BJ (cell line): ENCODE measurements at regions not wholly inside any gene's neighbourhood (a gene's known extent, or its start where the extent isn't known, plus 50 kb on each side); places are given as distances from the start of the nearest gene placed in this dataset.

Source experiments
- CTCF ChIA-PET: fragments of 350-600 bp; formaldehyde crosslinking; extraction: SDS; loops from one replicate; lab custom pipeline; 2021; ENCODE audit warnings: antibody characterized with exemption, inconsistent platforms; lab: Yijun Ruan, JAX
- POLR2A ChIA-PET: fragments of 300-600 bp; sonication (Branson Sonifier 250); formaldehyde crosslinking; extraction: SDS; loops from one replicate; lab custom pipeline; 2021; ENCODE audit warnings: antibody characterized with exemption; lab: Charles Lee
- DNase-seq: peaks from one replicate; pipeline ENCODE4 v3.0.0-alpha.2; 2011; ENCODE audit warnings: low read depth
- H3K27me3 ChIP-seq: 2 replicates; pipeline ENCODE4 v1.6.0; 2011; ENCODE audit warnings: low read length; ENCODE audit not compliant: control insufficient read depth, insufficient read depth
- H3K36me3 ChIP-seq: 2 replicates; pipeline ENCODE4 v1.5.1; 2011; ENCODE audit warnings: low read length; ENCODE audit not compliant: control insufficient read depth, insufficient read depth
- H3K4me3 ChIP-seq: 2 replicates; pipeline ENCODE4 v1.5.1; 2011; ENCODE audit warnings: low read depth, mild to moderate bottlenecking, control low read depth, low read length
- TF ChIP-seq, protein P1 (sequence below): IDR thresholded peaks from 2 replicates; pipeline ENCODE4 v1.5.1; 2011; ENCODE audit warnings: low read depth, mild to moderate bottlenecking, control low read depth, inconsistent platforms, low read length, moderate library complexity; ENCODE audit not compliant: insufficient read depth

DNA sequence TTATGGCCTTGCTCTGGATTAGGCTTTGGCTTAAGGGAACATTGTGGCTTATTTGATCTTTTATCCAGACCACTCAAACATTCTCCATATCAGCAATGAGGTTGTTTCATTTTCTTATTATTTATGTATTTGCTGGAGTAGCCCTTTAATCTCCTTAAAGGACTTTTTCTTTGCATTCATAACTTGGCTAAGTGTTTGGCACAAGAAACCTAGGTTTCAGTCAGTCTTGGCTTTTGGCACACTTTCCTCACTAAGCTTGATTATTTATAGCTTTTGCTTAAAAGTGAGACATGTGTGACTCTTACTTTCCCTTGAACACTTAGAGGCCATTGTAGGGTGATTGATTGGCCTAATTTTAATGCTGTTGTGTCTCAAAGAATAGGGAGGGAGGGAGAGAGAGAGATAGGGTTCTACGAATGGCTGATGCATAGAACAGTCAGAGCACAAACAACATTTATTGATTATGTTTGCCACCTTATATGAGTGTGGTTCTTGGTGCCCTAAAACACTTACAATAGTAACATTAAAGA, 2265.3 kb upstream of the C9orf72 start:
- ChIA-PET CTCF (no interaction called here), POLR2A (no interaction called here)
- no peaks in the 10 kb centered on the region for H3K36me3 ChIP-seq
- H3K4me3 ChIP-seq = no peak overlapping the region
- no peak for DNase-seq
- H3K27me3 ChIP-seq = no peaks in the 10 kb centered on the region
- TF ChIP-seq, protein P1, sequence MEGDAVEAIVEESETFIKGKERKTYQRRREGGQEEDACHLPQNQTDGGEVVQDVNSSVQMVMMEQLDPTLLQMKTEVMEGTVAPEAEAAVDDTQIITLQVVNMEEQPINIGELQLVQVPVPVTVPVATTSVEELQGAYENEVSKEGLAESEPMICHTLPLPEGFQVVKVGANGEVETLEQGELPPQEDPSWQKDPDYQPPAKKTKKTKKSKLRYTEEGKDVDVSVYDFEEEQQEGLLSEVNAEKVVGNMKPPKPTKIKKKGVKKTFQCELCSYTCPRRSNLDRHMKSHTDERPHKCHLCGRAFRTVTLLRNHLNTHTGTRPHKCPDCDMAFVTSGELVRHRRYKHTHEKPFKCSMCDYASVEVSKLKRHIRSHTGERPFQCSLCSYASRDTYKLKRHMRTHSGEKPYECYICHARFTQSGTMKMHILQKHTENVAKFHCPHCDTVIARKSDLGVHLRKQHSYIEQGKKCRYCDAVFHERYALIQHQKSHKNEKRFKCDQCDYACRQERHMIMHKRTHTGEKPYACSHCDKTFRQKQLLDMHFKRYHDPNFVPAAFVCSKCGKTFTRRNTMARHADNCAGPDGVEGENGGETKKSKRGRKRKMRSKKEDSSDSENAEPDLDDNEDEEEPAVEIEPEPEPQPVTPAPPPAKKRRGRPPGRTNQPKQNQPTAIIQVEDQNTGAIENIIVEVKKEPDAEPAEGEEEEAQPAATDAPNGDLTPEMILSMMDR = no peak

DNA sequence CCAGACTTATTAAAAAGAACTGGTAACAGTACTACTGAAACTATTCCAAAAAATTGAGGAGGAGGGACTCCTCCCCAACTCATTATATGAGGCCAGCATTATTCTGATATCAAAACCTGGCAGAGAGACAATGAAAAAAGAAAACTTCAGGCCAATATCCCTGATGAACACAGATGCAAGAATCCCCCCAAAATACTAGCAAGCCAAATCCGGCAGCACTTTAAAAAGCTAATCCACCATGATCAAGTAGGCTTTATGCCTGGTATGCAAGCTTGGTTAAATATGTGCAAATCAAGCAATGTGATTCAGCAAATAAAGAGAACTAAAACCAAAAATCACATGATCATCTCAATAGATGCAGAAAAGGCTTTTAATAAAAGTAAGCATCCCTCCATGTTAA, 2271.0 kb upstream of the C9orf72 start:
- Histone ChIP-seq H3K27me3 (no peaks in the 10 kb centered on the region), H3K36me3 (no peaks in the 10 kb centered on the region), H3K4me3 (no peak overlapping the region)
- TF ChIP-seq, protein P1 = no peak
- ChIA-PET CTCF (no interaction called here), POLR2A (no interaction called here)
- DNase-seq = no peak

DNA sequence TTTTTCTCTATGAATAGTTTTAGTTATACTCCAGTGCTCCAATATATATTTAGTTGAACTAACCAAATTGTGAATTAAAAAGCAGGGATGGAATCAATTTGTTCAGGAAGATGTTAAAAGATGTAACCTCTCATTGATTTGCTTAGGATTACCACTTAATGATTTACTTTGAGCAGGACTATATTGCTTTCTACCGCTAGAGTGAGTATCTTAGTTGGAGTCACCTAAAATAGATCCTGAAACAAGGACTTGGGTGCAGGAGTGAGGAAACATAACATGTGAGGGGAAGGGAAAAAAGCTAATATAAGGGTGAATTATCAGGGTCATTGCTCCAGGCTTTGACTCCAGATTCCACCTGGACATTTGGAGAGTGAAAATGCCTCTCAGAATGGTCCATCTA, 2277.4 kb upstream of the C9orf72 start:
- ChIA-PET CTCF (no interaction called here), POLR2A (no interaction called here)
- TF ChIP-seq, protein P1 = no peak
- no peak for DNase-seq
- H3K4me3 ChIP-seq = no peak overlapping the region
- no peaks in the 10 kb centered on the region for H3K36me3 ChIP-seq
- no peaks in the 10 kb centered on the region for H3K27me3 ChIP-seq

DNA sequence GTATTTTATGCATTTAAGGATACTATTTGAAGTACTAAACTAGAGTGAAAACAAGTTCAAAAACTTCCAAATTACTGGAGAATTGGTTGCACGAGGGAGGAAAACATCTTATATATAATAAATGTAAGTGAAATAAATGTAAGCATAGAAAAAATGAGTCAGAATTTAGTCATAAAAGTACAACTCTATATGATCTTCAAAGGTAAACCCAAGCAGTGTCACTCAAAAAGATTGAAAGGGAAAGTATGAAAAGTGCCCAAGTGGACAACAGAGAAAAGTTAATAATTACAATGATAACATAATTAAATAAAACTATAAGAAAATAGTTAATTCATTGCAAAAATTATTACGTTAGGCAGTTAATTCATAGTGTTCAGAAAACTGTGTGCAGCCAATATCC, 2288.5 kb upstream of the C9orf72 start:
- TF ChIP-seq, protein P1 = no peak

DNA sequence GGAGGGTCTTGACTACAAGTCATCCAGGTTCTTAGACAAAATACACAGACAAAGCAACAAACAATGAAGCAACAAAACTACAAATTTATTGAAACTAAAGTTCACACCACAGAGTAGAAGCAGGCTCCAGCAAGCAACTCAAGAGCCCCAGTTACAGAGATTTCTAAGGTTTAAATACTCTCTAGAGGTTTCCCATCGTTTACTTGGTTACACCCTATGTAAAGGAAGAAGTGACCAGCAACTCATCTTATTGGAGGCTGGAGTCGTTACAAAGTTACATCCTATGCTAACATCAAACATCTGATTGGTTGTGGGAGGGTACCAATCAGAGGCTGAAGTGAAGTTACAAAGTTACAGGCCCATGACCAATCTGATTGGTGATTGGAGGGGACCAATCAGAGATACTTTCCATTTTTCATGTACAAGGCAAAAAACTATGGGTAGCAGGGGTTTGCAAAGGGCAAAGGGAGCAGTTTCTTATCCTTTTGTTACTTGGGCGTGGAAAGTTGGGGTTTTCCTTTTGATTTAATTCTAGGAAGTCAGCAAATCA, 2292.6 kb upstream of the C9orf72 start:
- no peak overlapping the region for H3K4me3 ChIP-seq
- POLR2A ChIA-PET = no interaction called here
- H3K36me3 ChIP-seq = no peaks in the 10 kb centered on the region
- no peak for DNase-seq
- CTCF ChIA-PET = no interaction called here
- H3K27me3 ChIP-seq = no peaks in the 10 kb centered on the region
- TF ChIP-seq, protein P1 = no peak

More for the DNA sequence above, 2288.5 kb upstream of the C9orf72 start:
- Histone ChIP-seq H3K27me3 (no peaks in the 10 kb centered on the region), H3K36me3 (no peaks in the 10 kb centered on the region), H3K4me3 (no peak overlapping the region)
- CTCF ChIA-PET = no interaction called here
- no peak for DNase-seq
- POLR2A ChIA-PET = no interaction called here
